ENCODE measurements at regions not wholly inside any gene's neighbourhood (a gene's known extent, or its start where the extent isn't known, plus 50 kb on each side); places are given as distances from the start of the nearest gene placed in this dataset.

DNA sequence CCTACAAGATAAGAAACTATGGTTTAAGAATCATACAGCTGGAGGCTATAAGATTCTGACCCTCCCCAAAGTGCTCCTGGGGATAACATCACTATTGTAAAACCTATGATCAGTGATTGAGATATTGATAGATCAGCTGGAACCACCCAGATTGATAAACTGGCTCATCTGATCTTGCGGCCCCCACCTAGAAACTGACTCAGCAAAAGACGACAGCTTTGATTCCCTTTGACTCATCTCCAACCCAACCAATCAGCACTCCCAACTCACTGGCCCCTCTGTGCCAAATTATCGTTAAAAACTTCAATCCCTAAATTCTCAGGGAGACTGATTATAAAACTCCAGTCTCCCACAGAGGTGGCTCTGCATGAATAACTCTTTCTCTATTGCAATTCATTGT lies 106.4 kb downstream of the SCP2D1 start:
- no peaks in the 10 kb centered on the region for H4K20me1 ChIP-seq (ENCODE audit: insufficient read depth, low read length)
- no peak overlapping the region for H2AFZ ChIP-seq (ENCODE audit: low read length)
- no peaks in the 10 kb centered on the region for H3F3A ChIP-seq (ENCODE audit: insufficient read depth, low read length)
- no peak for TF ChIP-seq EZH2phosphoT487 (IDR thresholded peaks at IDR 0.05; ENCODE audit: low read length)
- TF ChIP-seq, protein P1, sequence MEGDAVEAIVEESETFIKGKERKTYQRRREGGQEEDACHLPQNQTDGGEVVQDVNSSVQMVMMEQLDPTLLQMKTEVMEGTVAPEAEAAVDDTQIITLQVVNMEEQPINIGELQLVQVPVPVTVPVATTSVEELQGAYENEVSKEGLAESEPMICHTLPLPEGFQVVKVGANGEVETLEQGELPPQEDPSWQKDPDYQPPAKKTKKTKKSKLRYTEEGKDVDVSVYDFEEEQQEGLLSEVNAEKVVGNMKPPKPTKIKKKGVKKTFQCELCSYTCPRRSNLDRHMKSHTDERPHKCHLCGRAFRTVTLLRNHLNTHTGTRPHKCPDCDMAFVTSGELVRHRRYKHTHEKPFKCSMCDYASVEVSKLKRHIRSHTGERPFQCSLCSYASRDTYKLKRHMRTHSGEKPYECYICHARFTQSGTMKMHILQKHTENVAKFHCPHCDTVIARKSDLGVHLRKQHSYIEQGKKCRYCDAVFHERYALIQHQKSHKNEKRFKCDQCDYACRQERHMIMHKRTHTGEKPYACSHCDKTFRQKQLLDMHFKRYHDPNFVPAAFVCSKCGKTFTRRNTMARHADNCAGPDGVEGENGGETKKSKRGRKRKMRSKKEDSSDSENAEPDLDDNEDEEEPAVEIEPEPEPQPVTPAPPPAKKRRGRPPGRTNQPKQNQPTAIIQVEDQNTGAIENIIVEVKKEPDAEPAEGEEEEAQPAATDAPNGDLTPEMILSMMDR (IDR thresholded peaks at IDR 0.05; ENCODE audit: low read length): no peak
- TF ChIP-seq EZH2 (optimal IDR thresholded peaks at IDR 0.05; ENCODE audit: low read depth, low read length): no peak
- no peak overlapping the region for H3K4me2 ChIP-seq (ENCODE audit: low read depth, low read length)
- no peak overlapping the region for H3K4me3 ChIP-seq (ENCODE audit: low read length)
- H3K27ac ChIP-seq (ENCODE audit: low read length): no peak overlapping the region
- H3K36me3 ChIP-seq (replicated peaks; ENCODE audit: insufficient read depth, low read length): no peaks in the 10 kb centered on the region
- H3K79me2 ChIP-seq (ENCODE audit: low read length): no peaks in the 10 kb centered on the region
- no peaks in the 10 kb centered on the region for H3K9me2 ChIP-seq (replicated peaks; ENCODE audit: insufficient read depth, low read length)
- DNase-seq: no peak
- no peaks in the 10 kb centered on the region for H3K4me1 ChIP-seq (ENCODE audit: low read length)
- H3K9ac ChIP-seq (ENCODE audit: low read length): no peak overlapping the region
- no peaks in the 10 kb centered on the region for H3K9me3 ChIP-seq (replicated peaks; ENCODE audit: insufficient read depth, low read length)
- no peaks in the 10 kb centered on the region for H3K27me3 ChIP-seq (replicated peaks; ENCODE audit: insufficient read depth, low read length)

- Histone ChIP-seq H3K4me3 (ENCODE audit: low read length) (no peak overlapping the region), H3K27ac (ENCODE audit: low read length) (no peak overlapping the region), H3K4me1 (ENCODE audit: low read length) (no peaks in the 10 kb centered on the region), H3K79me2 (ENCODE audit: low read length) (no peaks in the 10 kb centered on the region), H3K36me3 (replicated peaks; ENCODE audit: insufficient read depth, low read length) (no peaks in the 10 kb centered on the region), H2AFZ (ENCODE audit: low read length) (no peak overlapping the region), H3K9me3 (replicated peaks; ENCODE audit: insufficient read depth, low read length) (no peaks in the 10 kb centered on the region), H4K20me1 (ENCODE audit: insufficient read depth, low read length) (no peaks in the 10 kb centered on the region), H3K27me3 (replicated peaks; ENCODE audit: insufficient read depth, low read length) (no peaks in the 10 kb centered on the region), H3K4me2 (ENCODE audit: low read depth, low read length) (no peak overlapping the region), H3K9ac (ENCODE audit: low read length) (no peak overlapping the region), H3F3A (ENCODE audit: insufficient read depth, low read length) (no peaks in the 10 kb centered on the region), H3K9me2 (replicated peaks; ENCODE audit: insufficient read depth, low read length) (no peaks in the 10 kb centered on the region)
- TF ChIP-seq EZH2phosphoT487 (IDR thresholded peaks at IDR 0.05; ENCODE audit: low read length) (no peak), EZH2 (optimal IDR thresholded peaks at IDR 0.05; ENCODE audit: low read depth, low read length) (no peak)
- TF ChIP-seq, protein P1 (IDR thresholded peaks at IDR 0.05; ENCODE audit: low read length): no peak
- no peak for DNase-seq
Observed at GRCh38 chr20:18921291-18921690, 107.7 kb downstream of the SCP2D1 start.

- Histone ChIP-seq H4K20me1 (ENCODE audit: insufficient read depth, low read length) (no peaks in the 10 kb centered on the region), H2AFZ (ENCODE audit: low read length) (no peak overlapping the region)
- TF ChIP-seq EZH2phosphoT487 (IDR thresholded peaks at IDR 0.05; ENCODE audit: low read length): no peak
- TF ChIP-seq, protein P1 (IDR thresholded peaks at IDR 0.05; ENCODE audit: low read length): no peak
- no peak for TF ChIP-seq EZH2 (optimal IDR thresholded peaks at IDR 0.05; ENCODE audit: low read depth, low read length)
Observed at GRCh38 chr20:18922251-18922650, 108.7 kb downstream of the SCP2D1 start.

More at GRCh38 chr20:18922251-18922650, 108.7 kb downstream of the SCP2D1 start:
- Histone ChIP-seq H3K4me2 (ENCODE audit: low read depth, low read length) (no peak overlapping the region), H3K9me3 (replicated peaks; ENCODE audit: insufficient read depth, low read length) (no peaks in the 10 kb centered on the region), H3K9me2 (replicated peaks; ENCODE audit: insufficient read depth, low read length) (no peaks in the 10 kb centered on the region), H3K9ac (ENCODE audit: low read length) (no peak overlapping the region), H3F3A (ENCODE audit: insufficient read depth, low read length) (no peaks in the 10 kb centered on the region), H3K4me3 (ENCODE audit: low read length) (no peak overlapping the region), H3K27me3 (replicated peaks; ENCODE audit: insufficient read depth, low read length) (no peaks in the 10 kb centered on the region), H3K36me3 (replicated peaks; ENCODE audit: insufficient read depth, low read length) (no peaks in the 10 kb centered on the region), H3K4me1 (ENCODE audit: low read length) (no peaks in the 10 kb centered on the region), H3K79me2 (ENCODE audit: low read length) (no peaks in the 10 kb centered on the region), H3K27ac (ENCODE audit: low read length) (no peak overlapping the region)
- DNase-seq: no peak

All from MM.1S (cell line).